ENCODE measurements at regions not wholly inside any gene's neighbourhood (a gene's known extent, or its start where the extent isn't known, plus 50 kb on each side); places are given as distances from the start of the nearest gene placed in this dataset.

GRCh38 chr15:95295363-95295762, 1035.1 kb upstream of the NR2F2 start:
- FAIRE-seq (no peak), DNase-seq (ENCODE audit: insufficient read length, low spot score) (no peak)

- no peak for DNase-seq (ENCODE audit: insufficient read length, low spot score)
- no peak for FAIRE-seq
These were observed 1034.4 kb upstream of the NR2F2 start for GRCh38 chr15:95295896-95296625.

GRCh38 chr15:95296643-95297042, 1033.9 kb upstream of the NR2F2 start:
- DNase-seq (ENCODE audit: insufficient read length, low spot score) (no peak), FAIRE-seq (no peak)

- DNase-seq (ENCODE audit: insufficient read length, low spot score) (no peak), FAIRE-seq (no peak)
These were observed 1031.8 kb upstream of the NR2F2 start for GRCh38 chr15:95298729-95299128.

- no peak for DNase-seq (ENCODE audit: insufficient read length, low spot score)
These were observed 1029.5 kb upstream of the NR2F2 start for GRCh38 chr15:95300958-95301357.

GRCh38 chr15:95302206-95302605, 1028.3 kb upstream of the NR2F2 start:
- no peak for FAIRE-seq
- DNase-seq (ENCODE audit: insufficient read length, low spot score), result no peak

More at GRCh38 chr15:95300958-95301357, 1029.5 kb upstream of the NR2F2 start:
- no peak for FAIRE-seq

GRCh38 chr15:95302809-95303208, 1027.7 kb upstream of the NR2F2 start:
- FAIRE-seq, result no peak
- no peak for DNase-seq (ENCODE audit: insufficient read length, low spot score)

- no peak for DNase-seq (ENCODE audit: insufficient read length, low spot score)
- no peak for FAIRE-seq
These were observed 1026.8 kb upstream of the NR2F2 start for GRCh38 chr15:95303713-95304112.

GRCh38 chr15:95304151-95304946, 1026.2 kb upstream of the NR2F2 start:
- FAIRE-seq (no peak), DNase-seq (ENCODE audit: insufficient read length, low spot score) (no peak)

GRCh38 chr15:95304947-95305400, 1025.5 kb upstream of the NR2F2 start:
- DNase-seq (ENCODE audit: insufficient read length, low spot score) (no peak), FAIRE-seq (no peak)

- DNase-seq (ENCODE audit: insufficient read length, low spot score), result no peak
- no peak for FAIRE-seq
These were observed 1023.4 kb upstream of the NR2F2 start for GRCh38 chr15:95307115-95307514.

GRCh38 chr15:95319242-95319641, 1011.3 kb upstream of the NR2F2 start:
- no peak for FAIRE-seq

GRCh38 chr15:95323796-95324195, 1006.7 kb upstream of the NR2F2 start:
- DNase-seq (ENCODE audit: insufficient read length, low spot score) (no peak), FAIRE-seq (no peak)

More at GRCh38 chr15:95319242-95319641, 1011.3 kb upstream of the NR2F2 start:
- DNase-seq (ENCODE audit: insufficient read length, low spot score), result no peak

GRCh38 chr15:95324656-95325055, 1005.8 kb upstream of the NR2F2 start:
- no peak for FAIRE-seq

GRCh38 chr15:95325763-95326404, 1004.6 kb upstream of the NR2F2 start:
- DNase-seq (ENCODE audit: insufficient read length, low spot score), result no peak

More at GRCh38 chr15:95324656-95325055, 1005.8 kb upstream of the NR2F2 start:
- DNase-seq (ENCODE audit: insufficient read length, low spot score), result no peak

GRCh38 chr15:95326431-95327182, 1003.9 kb upstream of the NR2F2 start:
- DNase-seq (ENCODE audit: insufficient read length, low spot score), result no peak
- FAIRE-seq, result no peak

More at GRCh38 chr15:95325763-95326404, 1004.6 kb upstream of the NR2F2 start:
- no peak for FAIRE-seq

GRCh38 chr15:95327183-95327525, 1003.3 kb upstream of the NR2F2 start:
- DNase-seq (ENCODE audit: insufficient read length, low spot score), result no peak
- no peak for FAIRE-seq

GRCh38 chr15:95327661-95328060, 1002.8 kb upstream of the NR2F2 start:
- FAIRE-seq, result no peak

GRCh38 chr15:95328559-95328958, 1001.9 kb upstream of the NR2F2 start:
- DNase-seq (ENCODE audit: insufficient read length, low spot score) (no peak), FAIRE-seq (no peak)

More at GRCh38 chr15:95327661-95328060, 1002.8 kb upstream of the NR2F2 start:
- DNase-seq (ENCODE audit: insufficient read length, low spot score), result no peak

GRCh38 chr15:95329362-95329761, 1001.1 kb upstream of the NR2F2 start:
- no peak for FAIRE-seq

GRCh38 chr15:95341686-95342085, 988.8 kb upstream of the NR2F2 start:
- FAIRE-seq (no peak), DNase-seq (ENCODE audit: insufficient read length, low spot score) (no peak)

More at GRCh38 chr15:95329362-95329761, 1001.1 kb upstream of the NR2F2 start:
- DNase-seq (ENCODE audit: insufficient read length, low spot score), result no peak
